ENCODE measurements at regions not wholly inside any gene's neighbourhood (a gene's known extent, or its start where the extent isn't known, plus 50 kb on each side); places are given as distances from the start of the nearest gene placed in this dataset.

DNA sequence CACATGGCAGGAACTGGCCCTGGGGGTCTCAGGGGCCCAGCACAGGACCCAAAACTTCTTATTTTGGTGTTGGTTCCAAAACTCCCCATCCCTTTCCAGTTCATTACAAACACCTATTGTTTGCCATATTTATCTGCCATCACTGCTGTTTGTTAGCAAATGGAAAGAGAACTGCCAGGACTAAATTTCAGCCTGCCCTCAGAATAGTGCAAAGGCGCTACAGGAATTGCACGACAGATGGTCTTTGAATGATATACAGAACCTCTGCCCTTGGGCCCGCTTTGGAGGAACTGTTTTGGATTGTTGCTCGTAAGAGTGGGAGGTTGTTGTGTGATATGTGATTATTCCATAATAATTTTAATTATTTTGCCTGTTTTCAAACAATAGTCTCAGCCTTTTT, 199.0 kb upstream of the FBXL4 start:
- TF ChIP-seq, protein P1, sequence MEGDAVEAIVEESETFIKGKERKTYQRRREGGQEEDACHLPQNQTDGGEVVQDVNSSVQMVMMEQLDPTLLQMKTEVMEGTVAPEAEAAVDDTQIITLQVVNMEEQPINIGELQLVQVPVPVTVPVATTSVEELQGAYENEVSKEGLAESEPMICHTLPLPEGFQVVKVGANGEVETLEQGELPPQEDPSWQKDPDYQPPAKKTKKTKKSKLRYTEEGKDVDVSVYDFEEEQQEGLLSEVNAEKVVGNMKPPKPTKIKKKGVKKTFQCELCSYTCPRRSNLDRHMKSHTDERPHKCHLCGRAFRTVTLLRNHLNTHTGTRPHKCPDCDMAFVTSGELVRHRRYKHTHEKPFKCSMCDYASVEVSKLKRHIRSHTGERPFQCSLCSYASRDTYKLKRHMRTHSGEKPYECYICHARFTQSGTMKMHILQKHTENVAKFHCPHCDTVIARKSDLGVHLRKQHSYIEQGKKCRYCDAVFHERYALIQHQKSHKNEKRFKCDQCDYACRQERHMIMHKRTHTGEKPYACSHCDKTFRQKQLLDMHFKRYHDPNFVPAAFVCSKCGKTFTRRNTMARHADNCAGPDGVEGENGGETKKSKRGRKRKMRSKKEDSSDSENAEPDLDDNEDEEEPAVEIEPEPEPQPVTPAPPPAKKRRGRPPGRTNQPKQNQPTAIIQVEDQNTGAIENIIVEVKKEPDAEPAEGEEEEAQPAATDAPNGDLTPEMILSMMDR (conservative IDR thresholded peaks at IDR 0.05; ENCODE audit: low read length) = no peak
- no peak for TF ChIP-seq EZH2phosphoT487 (IDR thresholded peaks at IDR 0.05; ENCODE audit: borderline replicate concordance, low read depth, low read length)
